ENCODE measurements at regions not wholly inside any gene's neighbourhood (a gene's known extent, or its start where the extent isn't known, plus 50 kb on each side); places are given as distances from the start of the nearest gene placed in this dataset.
"Not testable (repeated sequence)": the region's sequence is repeated elsewhere in the genome, so short reads cannot be mapped to it uniquely, and the experiment has no call there.

- DNase-seq (ENCODE audit: low read depth), result not testable (repeated sequence)
These were observed 81.1 kb downstream of the THSD1 start for GRCh38 chr13:52324831-52325230.

- DNase-seq (ENCODE audit: low read depth), result no peak
These were observed 86.1 kb downstream of the THSD1 start for GRCh38 chr13:52319876-52320275.

- DNase-seq (ENCODE audit: low read depth), result not testable (repeated sequence)
These were observed 96.1 kb downstream of the THSD1 start for GRCh38 chr13:52309833-52310232.

- not testable (repeated sequence) for DNase-seq (ENCODE audit: low read depth)
These were observed 99.6 kb downstream of the THSD1 start for GRCh38 chr13:52306336-52306735.

GRCh38 chr13:52303098-52303497 lies 102.9 kb downstream of the THSD1 start:
- DNase-seq (ENCODE audit: low read depth), result not testable (repeated sequence)

- DNase-seq (ENCODE audit: low read depth), result not testable (repeated sequence)
These were observed 103.3 kb downstream of the THSD1 start for GRCh38 chr13:52302688-52303087.

GRCh38 chr13:52301810-52302400 lies 104.1 kb downstream of the THSD1 start:
- DNase-seq (ENCODE audit: low read depth), result not testable (repeated sequence)

- not testable (repeated sequence) for DNase-seq (ENCODE audit: low read depth)
These were observed 107.8 kb downstream of the THSD1 start for GRCh38 chr13:52298079-52298661.

- not testable (repeated sequence) for DNase-seq (ENCODE audit: low read depth)
These were observed 117.1 kb downstream of the THSD1 start for GRCh38 chr13:52288891-52289290.

GRCh38 chr13:52281387-52281786 lies 122.0 kb upstream of the NEK3 start:
- not testable (repeated sequence) for DNase-seq (ENCODE audit: low read depth)

GRCh38 chr13:52279408-52279807 lies 120.0 kb upstream of the NEK3 start:
- DNase-seq (ENCODE audit: low read depth), result not testable (repeated sequence)

- DNase-seq (ENCODE audit: low read depth), result not testable (repeated sequence)
These were observed 94.9 kb upstream of the NEK3 start for GRCh38 chr13:52254299-52254698.

GRCh38 chr13:52240752-52241151 lies 81.4 kb upstream of the NEK3 start:
- DNase-seq (ENCODE audit: low read depth), result not testable (repeated sequence)

- peak; percentile 74 for DNase-seq (ENCODE audit: low read depth)
These were observed 76.7 kb upstream of the NEK3 start for GRCh38 chr13:52235900-52236595.

- DNase-seq (ENCODE audit: low read depth), result not testable (repeated sequence)
These were observed 75.5 kb upstream of the NEK3 start for GRCh38 chr13:52234928-52235327.

GRCh38 chr13:52223063-52223462 lies 63.7 kb upstream of the NEK3 start:
- not testable (repeated sequence) for DNase-seq (ENCODE audit: low read depth)

- DNase-seq (ENCODE audit: low read depth), result not testable (repeated sequence)
These were observed 54.5 kb upstream of the NEK3 start for GRCh38 chr13:52213920-52214319.

GRCh38 chr13:52212886-52213285 lies 53.5 kb upstream of the NEK3 start:
- DNase-seq (ENCODE audit: low read depth), result not testable (repeated sequence)

- not testable (repeated sequence) for DNase-seq (ENCODE audit: low read depth)
These were observed 52.0 kb upstream of the NEK3 start for GRCh38 chr13:52211416-52211776.

- DNase-seq (ENCODE audit: low read depth), result not testable (repeated sequence)
These were observed 51.4 kb upstream of the NEK3 start for GRCh38 chr13:52210564-52211415.
